Sigmoid colon (tissue), 4 donors: ENCODE measurements at regions not wholly inside any gene's neighbourhood (a gene's known extent, or its start where the extent isn't known, plus 50 kb on each side); places are given as distances from the start of the nearest gene placed in this dataset.

Experiments used
- CTCF ChIP-seq, 4 experiments: fragments of 450-650 bp in 3 of 4; fragments of 200-600 bp in 1 of 4; IDR thresholded peaks; one replicate each; pipeline ENCODE4 v1.5.1; 2016 to 2019; ENCODE audit warnings: antibody characterized with exemption in 4 of 4, mild to moderate bottlenecking in 3 of 4, moderate library complexity in 2 of 4
- EP300 ChIP-seq, 4 donors: sonication (generic); formaldehyde crosslinking; IDR thresholded peaks; one replicate each; pipeline ENCODE4 v1.6.1; 2017; ENCODE audit warnings: antibody characterized with exemption in 4 of 4
- POLR2A ChIP-seq, 2 donors: fragments of 450-650 bp; IDR thresholded peaks; one replicate each; pipeline ENCODE4 v1.6.1; 2016; ENCODE audit warnings: antibody characterized with exemption in 2 of 2, mild to moderate bottlenecking in 2 of 2, moderate library complexity in 2 of 2
- POLR2AphosphoS5 ChIP-seq, 4 donors: sonication (generic); formaldehyde crosslinking; IDR thresholded peaks; one replicate each; pipeline ENCODE4 v1.6.1; 2017; ENCODE audit warnings: antibody characterized with exemption in 4 of 4

GRCh38 chr20:55881204-55881603 lies 124.1 kb downstream of the CBLN4 start:
- no peak for TF ChIP-seq CTCF (IDR thresholded peaks at IDR 0.05)
- TF ChIP-seq EP300 (IDR thresholded peaks at IDR 0.05): no peak
- TF ChIP-seq POLR2A (IDR thresholded peaks at IDR 0.05): no peak
- no peak for TF ChIP-seq POLR2AphosphoS5 (IDR thresholded peaks at IDR 0.05)
